Osteoblast (primary cell): ENCODE measurements at regions not wholly inside any gene's neighbourhood (a gene's known extent, or its start where the extent isn't known, plus 50 kb on each side); places are given as distances from the start of the nearest gene placed in this dataset.

Experiments
- DNase-seq: peaks from one replicate; pipeline ENCODE4 v3.0.0; 2011; ENCODE audit warnings: low spot score, mixed read lengths; ENCODE audit not compliant: insufficient read length; ENCODE audit errors: missing footprints
- H2AFZ ChIP-seq: 2 replicates; pipeline ENCODE4 v1.6.0; 2011; ENCODE audit warnings: mild to moderate bottlenecking, low read length
- H3K27ac ChIP-seq: 2 replicates; pipeline ENCODE4 v1.5.1; 2011; ENCODE audit warnings: mild to moderate bottlenecking, low read depth, low read length, moderate library complexity
- H3K27me3 ChIP-seq: 2 replicates; pipeline ENCODE4 v1.6.0; 2012; ENCODE audit warnings: mild to moderate bottlenecking, control low read depth, inconsistent platforms, low read length, moderate library complexity; ENCODE audit not compliant: insufficient read depth
- H3K36me3 ChIP-seq: 2 replicates; pipeline ENCODE4 v1.5.1; 2011; ENCODE audit warnings: mild to moderate bottlenecking, low read length, control low read depth, moderate library complexity; ENCODE audit not compliant: insufficient read depth
- H3K4me1 ChIP-seq: 2 replicates; pipeline ENCODE4 v1.5.1; 2011; ENCODE audit warnings: mild to moderate bottlenecking, low read length, control low read depth, moderate library complexity; ENCODE audit not compliant: insufficient read depth
- H3K4me2 ChIP-seq: 2 replicates; pipeline ENCODE4 v1.6.0; 2011; ENCODE audit warnings: mild to moderate bottlenecking, low read length; ENCODE audit not compliant: insufficient read depth
- H3K4me3 ChIP-seq: fragments of 200-600 bp; sonication (generic); 3 replicates; pipeline ENCODE4 v1.5.1; 2012; ENCODE audit warnings: mild to moderate bottlenecking, low read length, inconsistent platforms; ENCODE audit not compliant: insufficient read depth
- H3K79me2 ChIP-seq: 2 replicates; pipeline ENCODE4 v1.6.0; 2012; ENCODE audit warnings: mild to moderate bottlenecking, low read length, control low read depth, inconsistent platforms; ENCODE audit not compliant: insufficient read depth
- H3K9me3 ChIP-seq: 2 replicates; pipeline ENCODE4 v1.5.1; 2011; ENCODE audit warnings: low read depth, low read length, control low read depth
- H4K20me1 ChIP-seq: 2 replicates; pipeline ENCODE4 v1.6.0; 2012; ENCODE audit warnings: mild to moderate bottlenecking, low read length, control low read depth; ENCODE audit not compliant: insufficient read depth
- TF ChIP-seq, protein P1 (sequence below): IDR thresholded peaks from 2 replicates; pipeline ENCODE4 v1.5.1; 2011; ENCODE audit warnings: mild to moderate bottlenecking, low read depth, low read length, moderate library complexity; ENCODE audit errors: extremely low read depth

DNA sequence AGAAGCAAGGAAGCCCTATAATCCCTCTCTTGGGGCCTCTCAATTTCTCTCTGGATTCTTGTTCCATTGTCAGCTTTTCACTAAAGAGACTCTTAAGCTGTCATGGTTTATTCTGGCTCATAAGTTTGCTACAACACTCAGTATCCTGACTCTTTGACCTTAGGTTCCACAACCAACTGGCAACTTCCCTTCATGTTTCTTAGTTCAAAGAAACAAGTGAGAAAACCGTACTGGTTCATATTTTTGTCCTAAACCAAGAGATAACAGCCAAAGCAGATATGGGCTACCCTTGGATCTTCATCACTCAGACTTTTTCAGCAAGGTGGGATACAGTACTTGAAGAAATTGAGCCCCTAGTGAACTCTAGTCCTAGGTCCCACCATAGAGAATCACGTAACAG is 109.9 kb upstream of the CRIM1 start:
- no peak for DNase-seq
- Histone ChIP-seq H3K4me1 (no peaks in the 10 kb centered on the region), H3K36me3 (no peaks in the 10 kb centered on the region), H3K27me3 (no peaks in the 10 kb centered on the region), H4K20me1 (no peaks in the 10 kb centered on the region), H3K27ac (no peak overlapping the region), H3K4me2 (no peak overlapping the region), H3K79me2 (no peaks in the 10 kb centered on the region), H3K4me3 (no peak overlapping the region), H3K9me3 (no peaks in the 10 kb centered on the region), H2AFZ (no peak overlapping the region)
- TF ChIP-seq, protein P1, sequence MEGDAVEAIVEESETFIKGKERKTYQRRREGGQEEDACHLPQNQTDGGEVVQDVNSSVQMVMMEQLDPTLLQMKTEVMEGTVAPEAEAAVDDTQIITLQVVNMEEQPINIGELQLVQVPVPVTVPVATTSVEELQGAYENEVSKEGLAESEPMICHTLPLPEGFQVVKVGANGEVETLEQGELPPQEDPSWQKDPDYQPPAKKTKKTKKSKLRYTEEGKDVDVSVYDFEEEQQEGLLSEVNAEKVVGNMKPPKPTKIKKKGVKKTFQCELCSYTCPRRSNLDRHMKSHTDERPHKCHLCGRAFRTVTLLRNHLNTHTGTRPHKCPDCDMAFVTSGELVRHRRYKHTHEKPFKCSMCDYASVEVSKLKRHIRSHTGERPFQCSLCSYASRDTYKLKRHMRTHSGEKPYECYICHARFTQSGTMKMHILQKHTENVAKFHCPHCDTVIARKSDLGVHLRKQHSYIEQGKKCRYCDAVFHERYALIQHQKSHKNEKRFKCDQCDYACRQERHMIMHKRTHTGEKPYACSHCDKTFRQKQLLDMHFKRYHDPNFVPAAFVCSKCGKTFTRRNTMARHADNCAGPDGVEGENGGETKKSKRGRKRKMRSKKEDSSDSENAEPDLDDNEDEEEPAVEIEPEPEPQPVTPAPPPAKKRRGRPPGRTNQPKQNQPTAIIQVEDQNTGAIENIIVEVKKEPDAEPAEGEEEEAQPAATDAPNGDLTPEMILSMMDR: no peak

DNA sequence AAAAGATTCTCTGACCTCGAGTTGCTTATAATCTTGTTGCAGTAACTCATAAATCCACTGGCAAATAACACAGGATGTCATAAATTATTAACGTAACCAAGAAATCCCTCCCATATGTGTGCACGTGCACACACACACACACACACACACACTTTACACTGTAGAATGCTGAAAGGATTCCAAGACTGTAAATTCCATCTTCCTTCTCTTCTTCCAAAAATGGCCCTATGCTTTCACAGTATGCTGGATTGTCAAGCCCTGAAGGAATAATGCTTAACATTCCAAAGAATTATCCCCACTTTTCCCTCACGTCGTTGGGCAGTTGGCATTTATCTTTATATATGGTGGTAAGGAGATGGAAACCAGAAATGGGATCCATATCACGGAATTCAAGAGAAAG is 117.5 kb upstream of the CRIM1 start:
- Histone ChIP-seq H3K27me3 (no peaks in the 10 kb centered on the region), H3K4me2 (no peak overlapping the region), H3K9me3 (no peaks in the 10 kb centered on the region), H2AFZ (no peak overlapping the region), H3K36me3 (no peaks in the 10 kb centered on the region), H4K20me1 (no peaks in the 10 kb centered on the region), H3K79me2 (no peaks in the 10 kb centered on the region), H3K4me3 (no peak overlapping the region), H3K27ac (no peak overlapping the region), H3K4me1 (no peaks in the 10 kb centered on the region)
- TF ChIP-seq, protein P1: no peak
- DNase-seq: no peak

DNA sequence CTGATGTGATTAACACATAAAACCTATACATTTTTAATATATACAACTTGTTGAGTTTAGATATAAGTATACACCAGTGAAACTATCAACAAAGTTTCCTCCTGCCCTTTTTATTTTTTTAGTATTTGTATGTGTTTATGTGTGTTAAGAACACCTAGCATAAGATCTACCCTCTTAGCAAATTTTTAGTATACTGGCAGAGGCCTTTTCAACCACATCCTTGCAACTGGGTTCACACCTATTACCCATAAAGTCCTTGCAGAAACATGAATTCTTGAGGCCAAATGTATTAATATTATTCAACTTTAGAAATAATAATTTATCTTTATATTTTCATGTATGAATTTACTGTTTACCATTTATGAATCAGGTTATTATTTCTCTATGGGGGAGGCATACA is 119.7 kb upstream of the CRIM1 start:
- H3K79me2 ChIP-seq: no peaks in the 10 kb centered on the region
- H3K36me3 ChIP-seq: no peaks in the 10 kb centered on the region
- H3K4me3 ChIP-seq: no peak overlapping the region
- no peak for DNase-seq
- no peaks in the 10 kb centered on the region for H3K9me3 ChIP-seq
- H3K27me3 ChIP-seq: no peaks in the 10 kb centered on the region
- H4K20me1 ChIP-seq: no peaks in the 10 kb centered on the region
- no peak overlapping the region for H3K4me2 ChIP-seq
- H2AFZ ChIP-seq: no peak overlapping the region
- TF ChIP-seq, protein P1: no peak
- H3K27ac ChIP-seq: no peak overlapping the region
- no peaks in the 10 kb centered on the region for H3K4me1 ChIP-seq

DNA sequence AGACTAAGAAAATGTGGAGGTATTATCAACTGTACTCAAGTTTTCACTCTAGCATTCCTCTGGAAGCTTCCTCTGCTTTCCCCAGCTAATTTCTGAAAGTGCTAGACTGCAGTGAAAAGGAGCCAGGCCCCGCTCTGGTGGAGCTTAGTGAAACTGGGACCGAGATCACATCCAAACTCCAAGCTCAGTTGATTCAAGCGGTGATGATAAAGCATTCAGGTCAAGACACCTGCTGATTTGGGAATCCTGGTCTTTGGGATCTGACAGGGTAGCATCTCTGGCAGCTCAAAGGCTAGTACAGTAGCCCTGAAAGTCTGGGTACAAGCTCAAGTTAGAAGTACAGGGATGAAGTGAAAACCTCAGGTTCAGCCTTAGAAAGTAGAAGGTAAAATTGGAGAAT is 120.2 kb upstream of the CRIM1 start:
- Histone ChIP-seq H3K27me3 (no peaks in the 10 kb centered on the region), H2AFZ (no peak overlapping the region), H3K79me2 (no peaks in the 10 kb centered on the region), H3K9me3 (no peaks in the 10 kb centered on the region), H3K27ac (no peak overlapping the region), H3K4me1 (no peaks in the 10 kb centered on the region), H3K36me3 (no peaks in the 10 kb centered on the region), H4K20me1 (no peaks in the 10 kb centered on the region), H3K4me3 (no peak overlapping the region), H3K4me2 (no peak overlapping the region)
- TF ChIP-seq, protein P1: no peak
- no peak for DNase-seq
